Epithelial cell of proximal tubule (primary cell): ENCODE measurements at regions not wholly inside any gene's neighbourhood (a gene's known extent, or its start where the extent isn't known, plus 50 kb on each side); places are given as distances from the start of the nearest gene placed in this dataset.

Experiments used
- DNase-seq: peaks from one replicate; pipeline ENCODE4 v3.0.0-alpha.2; 2011; ENCODE audit warnings: low read depth
- H3K4me3 ChIP-seq: 2 replicates; pipeline ENCODE4 v1.5.1; 2011; ENCODE audit warnings: low read depth, mild to moderate bottlenecking, low read length
- TF ChIP-seq, protein P1 (sequence below): conservative IDR thresholded peaks from 2 replicates; pipeline ENCODE4 v1.5.1; 2012; ENCODE audit warnings: low read depth, mild to moderate bottlenecking, low read length

DNA sequence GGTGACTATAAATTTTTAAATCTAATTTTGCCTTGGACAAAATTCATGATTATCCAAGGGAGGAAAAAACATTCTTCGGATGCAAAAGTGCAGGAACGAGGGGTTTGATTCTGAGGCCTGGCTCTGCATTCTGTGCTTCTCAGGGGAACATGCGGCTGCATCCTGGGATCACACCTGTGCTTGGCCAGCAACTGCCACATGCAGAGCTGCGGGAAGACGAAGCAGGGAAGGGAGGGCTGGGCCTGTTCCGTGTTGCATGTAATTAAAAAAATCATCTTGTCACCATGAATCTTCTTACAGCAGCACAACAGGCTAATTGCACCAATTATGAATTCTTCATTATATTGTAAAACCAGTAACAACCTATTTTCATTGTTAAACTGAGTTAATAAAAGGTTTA, 158.0 kb upstream of the ALKAL2 start:
- DNase-seq = no peak
- no peak overlapping the region for H3K4me3 ChIP-seq
- TF ChIP-seq, protein P1, sequence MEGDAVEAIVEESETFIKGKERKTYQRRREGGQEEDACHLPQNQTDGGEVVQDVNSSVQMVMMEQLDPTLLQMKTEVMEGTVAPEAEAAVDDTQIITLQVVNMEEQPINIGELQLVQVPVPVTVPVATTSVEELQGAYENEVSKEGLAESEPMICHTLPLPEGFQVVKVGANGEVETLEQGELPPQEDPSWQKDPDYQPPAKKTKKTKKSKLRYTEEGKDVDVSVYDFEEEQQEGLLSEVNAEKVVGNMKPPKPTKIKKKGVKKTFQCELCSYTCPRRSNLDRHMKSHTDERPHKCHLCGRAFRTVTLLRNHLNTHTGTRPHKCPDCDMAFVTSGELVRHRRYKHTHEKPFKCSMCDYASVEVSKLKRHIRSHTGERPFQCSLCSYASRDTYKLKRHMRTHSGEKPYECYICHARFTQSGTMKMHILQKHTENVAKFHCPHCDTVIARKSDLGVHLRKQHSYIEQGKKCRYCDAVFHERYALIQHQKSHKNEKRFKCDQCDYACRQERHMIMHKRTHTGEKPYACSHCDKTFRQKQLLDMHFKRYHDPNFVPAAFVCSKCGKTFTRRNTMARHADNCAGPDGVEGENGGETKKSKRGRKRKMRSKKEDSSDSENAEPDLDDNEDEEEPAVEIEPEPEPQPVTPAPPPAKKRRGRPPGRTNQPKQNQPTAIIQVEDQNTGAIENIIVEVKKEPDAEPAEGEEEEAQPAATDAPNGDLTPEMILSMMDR = no peak

DNA sequence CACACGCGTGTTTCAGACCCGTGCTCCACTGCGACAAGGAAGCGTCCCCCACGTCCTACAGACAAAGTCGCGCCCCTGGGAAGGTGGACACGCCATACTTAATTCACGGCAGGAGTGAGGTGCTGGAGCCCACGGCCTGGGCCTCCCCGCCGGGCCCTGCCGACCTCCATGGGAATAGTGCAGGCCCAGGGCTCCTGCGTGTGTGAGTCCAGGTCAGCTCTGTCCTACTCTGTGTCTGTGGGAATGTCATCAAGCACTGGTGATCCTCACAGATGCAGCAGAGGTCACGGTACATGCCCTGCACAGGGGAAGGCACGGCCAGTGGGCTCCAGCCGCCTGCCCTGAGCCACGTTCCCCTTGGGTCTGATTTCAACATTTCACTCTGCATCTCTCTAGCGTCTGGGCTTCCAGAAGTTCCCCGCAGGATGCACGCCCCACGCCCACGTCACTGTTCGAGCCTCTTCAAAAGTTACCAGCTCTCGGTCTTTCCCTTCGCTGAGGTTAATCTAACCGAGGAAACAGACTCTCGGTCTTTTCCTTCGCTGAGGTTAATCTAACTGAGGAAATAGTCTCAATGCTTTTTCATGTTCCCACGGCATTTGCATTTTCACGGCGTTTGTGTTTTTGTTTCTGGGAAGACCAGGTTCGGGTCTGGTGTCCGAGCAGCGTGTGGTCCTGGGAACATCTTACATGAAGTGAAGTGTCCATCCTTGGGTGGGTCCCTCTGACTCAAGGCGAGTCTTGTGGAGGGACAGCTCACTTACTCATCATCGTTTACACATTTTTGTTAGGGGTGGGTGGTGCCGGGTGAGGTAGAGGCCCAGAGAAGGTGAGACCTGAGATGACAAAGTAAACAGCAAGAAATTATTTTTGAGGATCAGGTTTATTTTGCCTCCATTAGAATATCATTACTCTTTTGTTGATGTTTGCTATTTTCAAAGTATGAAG, 157.3 kb upstream of the ALKAL2 start:
- no peak for DNase-seq
- H3K4me3 ChIP-seq = no peak overlapping the region
- TF ChIP-seq, protein P1 = no peak

DNA sequence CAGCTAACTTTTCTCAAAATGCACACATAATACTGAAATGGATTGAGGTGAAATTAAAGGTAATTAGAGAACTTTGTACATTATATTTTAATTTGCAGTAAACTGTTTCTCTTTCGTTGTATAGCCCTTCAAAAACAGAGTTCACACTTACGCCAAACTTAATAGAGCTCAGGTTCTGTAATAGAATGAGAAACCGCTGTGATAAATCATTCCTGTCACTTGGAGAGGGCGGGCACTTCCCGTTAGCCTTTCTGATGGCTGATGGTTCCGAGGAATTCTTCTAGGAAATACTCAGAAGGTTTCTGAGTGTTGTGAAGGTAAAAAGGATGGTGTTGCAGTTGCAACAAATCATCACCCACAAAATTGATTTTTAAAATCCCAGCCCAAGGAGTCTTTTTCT, 155.8 kb upstream of the ALKAL2 start:
- DNase-seq = no peak
- TF ChIP-seq, protein P1 = no peak
- no peak overlapping the region for H3K4me3 ChIP-seq

DNA sequence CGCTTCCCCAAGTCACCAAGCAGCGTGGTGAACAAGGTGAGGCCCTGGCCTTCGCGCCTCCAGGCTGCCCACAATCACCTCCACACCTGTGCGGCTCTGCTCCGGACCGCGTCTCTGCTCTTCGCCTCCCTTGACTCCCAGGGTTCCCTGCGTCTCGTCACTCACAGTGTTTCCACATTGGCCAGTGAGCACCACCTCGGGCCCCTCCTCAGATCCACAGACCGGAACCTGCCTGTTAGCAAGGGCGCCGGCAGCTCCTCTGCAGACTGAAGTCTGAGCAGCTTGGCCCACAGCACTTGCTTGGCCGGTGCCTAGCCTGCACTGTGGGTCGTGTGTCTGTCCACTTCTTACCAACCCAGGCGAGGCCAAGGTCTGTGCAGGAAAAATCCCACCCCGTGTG, 155.3 kb upstream of the ALKAL2 start:
- TF ChIP-seq, protein P1 = no peak
- H3K4me3 ChIP-seq = no peak overlapping the region
- no peak for DNase-seq

DNA sequence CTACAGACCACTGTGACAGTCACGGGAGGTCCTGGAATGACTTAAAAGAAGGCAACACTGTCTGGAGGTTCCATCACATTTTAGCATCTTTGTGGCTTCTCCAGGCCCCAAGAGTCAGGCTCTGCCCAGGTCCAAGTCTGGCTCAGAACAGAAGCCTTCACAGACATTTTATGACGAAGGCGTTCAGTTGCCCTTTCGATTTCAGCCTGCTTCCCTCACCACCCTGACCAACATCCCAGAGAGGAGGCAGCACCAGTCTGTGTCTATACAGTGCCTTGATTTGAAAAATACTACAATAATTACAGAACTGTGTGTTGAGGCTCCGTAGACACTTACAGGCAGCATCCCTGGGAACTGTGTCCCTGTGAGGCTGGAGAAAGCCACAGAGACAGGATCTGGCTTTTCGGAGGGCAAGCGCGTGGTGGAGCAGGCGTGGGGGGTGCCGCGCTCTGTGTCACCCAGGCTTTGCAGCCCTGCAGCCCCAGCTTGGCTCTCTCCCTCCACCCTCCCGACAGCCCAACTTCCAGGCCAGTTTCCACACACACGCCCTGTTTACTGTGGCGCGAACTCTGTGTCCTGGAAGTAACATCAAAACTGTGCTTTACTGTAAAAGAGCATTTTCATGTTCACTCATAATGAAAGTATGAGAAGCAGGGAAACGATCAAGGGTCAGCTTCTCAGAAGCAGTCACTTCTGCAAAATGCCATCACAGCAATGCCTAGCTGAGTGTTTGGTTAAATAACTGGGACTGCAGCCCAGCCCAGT, 153.5 kb upstream of the ALKAL2 start:
- DNase-seq = no peak
- TF ChIP-seq, protein P1 = no peak
- H3K4me3 ChIP-seq = no peak overlapping the region

DNA sequence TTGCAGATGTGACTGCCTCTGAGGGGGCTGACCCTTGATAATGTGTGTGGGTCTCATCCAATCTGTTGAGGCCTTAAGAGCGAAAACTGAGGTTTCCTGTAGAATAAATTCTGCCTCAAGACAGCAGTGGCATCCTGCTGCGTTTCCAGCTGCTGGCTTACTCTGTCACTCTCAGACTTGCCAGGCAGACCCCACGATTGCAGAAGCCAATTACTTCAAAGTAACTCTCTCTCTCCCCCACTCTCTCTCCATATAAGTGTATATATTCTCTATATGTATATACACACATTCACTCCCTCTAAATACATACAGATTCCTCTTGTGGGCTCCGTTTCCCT, 152.5 kb upstream of the ALKAL2 start:
- DNase-seq = no peak
- TF ChIP-seq, protein P1 = no peak
- no peak overlapping the region for H3K4me3 ChIP-seq
